ENCODE measurements at regions not wholly inside any gene's neighbourhood (a gene's known extent, or its start where the extent isn't known, plus 50 kb on each side); places are given as distances from the start of the nearest gene placed in this dataset.

GRCh38 chr5:8081179-8081578 lies 212.2 kb downstream of the MTRR start:
- 59 to 62% methylated on average over 5 of the region's 5 CpGs for WGBS, 2 donors
- TF ChIP-seq POLR2AphosphoS5 (IDR thresholded peaks at IDR 0.05), result no peak
- no peak for TF ChIP-seq POLR2A (IDR thresholded peaks at IDR 0.05)
- TF ChIP-seq CTCF (IDR thresholded peaks at IDR 0.05), result no peak
- TF ChIP-seq EP300 (IDR thresholded peaks at IDR 0.05), result no peak
- H3K36me3 ChIP-seq, result no peaks in the 10 kb centered on the region
- H3K4me1 ChIP-seq, result no peaks in the 10 kb centered on the region
- no peak for DNase-seq
- H3K27ac ChIP-seq, result no peak overlapping the region
- H3K4me3 ChIP-seq, result no peak overlapping the region
- no peaks in the 10 kb centered on the region for H3K9me3 ChIP-seq
- intact Hi-C loops (cut with DNase I), result no loop called here
- no peaks in the 10 kb centered on the region for H3K27me3 ChIP-seq

- Histone ChIP-seq H3K36me3 (no peaks in the 10 kb centered on the region), H3K9me3 (no peaks in the 10 kb centered on the region), H3K4me1 (no peaks in the 10 kb centered on the region), H3K27ac (no peak overlapping the region), H3K4me3 (no peak overlapping the region), H3K27me3 (no peaks in the 10 kb centered on the region)
- intact Hi-C loops (cut with DNase I), result no loop called here
- TF ChIP-seq POLR2A (IDR thresholded peaks at IDR 0.05) (no peak), POLR2AphosphoS5 (IDR thresholded peaks at IDR 0.05) (no peak), EP300 (IDR thresholded peaks at IDR 0.05) (no peak), CTCF (IDR thresholded peaks at IDR 0.05) (no peak)
- DNase-seq, result no peak
- WGBS, 2 donors, result 95 to 97% methylated on average over 2 of the region's 2 CpGs
These were observed 224.7 kb downstream of the MTRR start for GRCh38 chr5:8093669-8094068.

- no peak for TF ChIP-seq POLR2AphosphoS5 (IDR thresholded peaks at IDR 0.05)
- no peak for TF ChIP-seq POLR2A (IDR thresholded peaks at IDR 0.05)
- no peak for TF ChIP-seq CTCF (IDR thresholded peaks at IDR 0.05)
- no peak for TF ChIP-seq EP300 (IDR thresholded peaks at IDR 0.05)
- intact Hi-C loops (cut with DNase I), result no loop called here
- no peak overlapping the region for H3K4me3 ChIP-seq
- no peak overlapping the region for H3K27ac ChIP-seq
- no peaks in the 10 kb centered on the region for H3K9me3 ChIP-seq
- DNase-seq, result no peak
- 88 to 92% methylated on average over 3 of the region's 3 CpGs for WGBS, 2 donors
- H3K27me3 ChIP-seq, result no peaks in the 10 kb centered on the region
- no peaks in the 10 kb centered on the region for H3K36me3 ChIP-seq
- H3K4me1 ChIP-seq, result no peaks in the 10 kb centered on the region
These were observed 225.4 kb downstream of the MTRR start for GRCh38 chr5:8094304-8094703.

GRCh38 chr5:8097146-8097545 lies 228.2 kb downstream of the MTRR start:
- H3K4me1 ChIP-seq, result no peaks in the 10 kb centered on the region
- no peak overlapping the region for H3K4me3 ChIP-seq
- H3K27ac ChIP-seq, result no peak overlapping the region
- H3K36me3 ChIP-seq, result no peaks in the 10 kb centered on the region
- DNase-seq, result no peak
- 89 to 90% methylated on average over 3 of the region's 3 CpGs for WGBS, 2 donors
- intact Hi-C loops (cut with DNase I), result no loop called here
- TF ChIP-seq POLR2A (IDR thresholded peaks at IDR 0.05), result no peak
- H3K9me3 ChIP-seq, result no peaks in the 10 kb centered on the region
- H3K27me3 ChIP-seq, result no peaks in the 10 kb centered on the region

GRCh38 chr5:8098081-8098480 lies 229.1 kb downstream of the MTRR start:
- Histone ChIP-seq H3K4me1 (no peaks in the 10 kb centered on the region), H3K9me3 (no peaks in the 10 kb centered on the region), H3K36me3 (no peaks in the 10 kb centered on the region), H3K27me3 (no peaks in the 10 kb centered on the region), H3K4me3 (no peak overlapping the region), H3K27ac (no peak overlapping the region)
- TF ChIP-seq EP300 (IDR thresholded peaks at IDR 0.05), result no peak
- TF ChIP-seq POLR2A (IDR thresholded peaks at IDR 0.05), result no peak
- TF ChIP-seq CTCF (IDR thresholded peaks at IDR 0.05), result no peak
- DNase-seq, result no peak
- WGBS, 2 donors, result 87 to 91% methylated on average over 2 of the region's 2 CpGs
- intact Hi-C loops (cut with DNase I), result no loop called here
